Stimulated activated CD8-positive, alpha-beta memory T cell treated with anti-CD3 and anti-CD28 coated beads, Interleukin-4, amount 100 ng/mL, for 1 hour (primary cell): ENCODE measurements at regions not wholly inside any gene's neighbourhood (a gene's known extent, or its start where the extent isn't known, plus 50 kb on each side); places are given as distances from the start of the nearest gene placed in this dataset.
A peak's percentile ranks its signal among the peaks of the same experiment; 100 is the strongest.

ENCODE experiments used
- DNase-seq, 2 donors: peaks; one replicate each; pipeline ENCODE4 v3.0.0-alpha.2; 2020; ENCODE audit warnings: low read depth in 2 of 2, low spot score in 1 of 2

DNA sequence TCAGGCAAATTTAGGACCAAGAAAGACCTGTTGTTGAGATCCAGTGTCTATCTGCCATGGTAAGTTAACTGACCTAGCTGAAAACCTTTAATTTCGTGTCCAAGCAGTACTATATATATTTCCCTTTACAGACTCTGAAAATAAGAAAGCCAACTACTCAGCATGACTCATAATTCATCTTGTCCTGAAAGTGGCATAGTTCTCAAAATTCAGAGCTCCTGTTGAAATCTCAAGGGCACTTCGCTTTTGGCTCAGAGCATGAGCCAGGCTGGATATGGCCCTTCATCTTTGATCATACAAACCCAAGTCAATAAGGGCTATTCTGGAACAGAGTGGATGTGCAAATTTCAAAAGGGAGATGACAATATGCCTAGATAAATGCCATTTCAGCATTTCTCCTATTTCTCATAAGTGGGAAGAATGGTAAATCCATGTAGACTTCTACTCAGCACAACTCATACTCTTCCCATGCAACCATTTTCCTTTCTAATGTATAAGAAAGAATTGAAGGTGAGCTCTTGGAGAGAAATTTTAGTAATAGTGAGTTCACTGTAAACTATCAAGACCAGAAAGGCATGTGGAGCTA is 567.9 kb upstream of the DAB2 start:
- no peak for DNase-seq

DNA sequence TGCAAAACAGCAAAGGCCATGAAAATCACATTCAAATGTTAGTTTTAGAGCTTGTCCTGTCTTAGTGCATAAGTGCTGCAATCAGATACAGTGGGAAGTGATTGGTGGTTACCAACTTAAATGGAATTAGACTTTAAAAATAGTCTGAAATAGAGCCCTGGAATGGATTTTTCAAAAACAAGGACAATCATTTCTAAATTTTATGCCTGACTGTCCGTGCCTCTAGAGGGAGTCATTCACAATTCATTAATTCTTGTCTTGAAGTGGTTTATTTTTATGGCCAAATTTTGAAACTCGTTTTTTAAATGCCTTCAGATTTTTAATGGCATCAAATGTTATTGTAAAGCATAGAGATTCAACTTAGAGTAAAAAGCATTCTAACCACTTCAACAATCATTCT is 561.8 kb upstream of the DAB2 start:
- DNase-seq: no peak

DNA sequence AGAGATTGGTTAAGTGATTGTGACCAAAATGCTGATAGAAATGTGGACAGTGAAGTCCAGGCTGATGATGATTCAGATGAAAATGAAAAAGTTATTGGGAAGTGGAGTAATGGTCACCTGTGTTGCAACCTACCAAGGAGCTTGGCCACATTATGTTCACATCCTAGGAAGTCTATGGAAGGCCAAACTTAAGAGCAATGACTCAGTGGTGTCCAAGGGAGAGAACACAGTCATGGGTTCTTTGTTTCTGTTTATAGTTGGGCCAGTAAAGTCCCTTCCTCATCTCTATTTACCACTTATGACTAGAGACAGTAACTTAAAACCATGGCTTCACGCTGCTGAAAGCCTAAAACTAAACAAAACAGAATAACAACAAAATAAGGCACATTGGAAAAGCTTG is 555.3 kb upstream of the DAB2 start:
- DNase-seq: no peak

DNA sequence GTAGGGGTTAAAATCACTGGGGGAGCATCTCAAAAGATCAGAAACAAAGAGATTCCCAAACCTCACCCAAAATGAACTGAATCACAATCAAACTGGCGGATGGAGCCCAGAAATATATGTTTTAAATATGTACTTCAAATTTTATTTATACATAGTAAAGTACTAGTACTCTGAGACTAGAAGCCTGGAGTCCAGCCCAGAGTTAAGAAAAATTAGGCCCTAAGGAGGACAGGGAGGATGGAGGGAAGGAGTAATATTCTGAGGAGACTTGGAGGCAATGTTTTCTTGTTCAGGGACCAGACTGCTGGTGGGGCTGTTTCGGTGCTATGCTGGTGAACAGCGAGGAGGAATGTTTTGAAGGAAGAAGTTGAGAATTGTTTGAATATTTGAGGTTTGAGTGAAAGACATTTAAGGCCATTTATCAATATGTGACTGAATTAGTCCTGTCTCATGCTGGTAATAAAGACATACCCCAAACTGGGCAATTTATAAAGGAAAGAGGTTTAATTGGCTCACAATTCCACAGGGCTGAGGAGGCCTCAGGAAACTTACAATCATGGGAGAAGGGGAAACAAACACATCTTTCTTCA is 552.4 kb upstream of the DAB2 start:
- no peak for DNase-seq

DNA sequence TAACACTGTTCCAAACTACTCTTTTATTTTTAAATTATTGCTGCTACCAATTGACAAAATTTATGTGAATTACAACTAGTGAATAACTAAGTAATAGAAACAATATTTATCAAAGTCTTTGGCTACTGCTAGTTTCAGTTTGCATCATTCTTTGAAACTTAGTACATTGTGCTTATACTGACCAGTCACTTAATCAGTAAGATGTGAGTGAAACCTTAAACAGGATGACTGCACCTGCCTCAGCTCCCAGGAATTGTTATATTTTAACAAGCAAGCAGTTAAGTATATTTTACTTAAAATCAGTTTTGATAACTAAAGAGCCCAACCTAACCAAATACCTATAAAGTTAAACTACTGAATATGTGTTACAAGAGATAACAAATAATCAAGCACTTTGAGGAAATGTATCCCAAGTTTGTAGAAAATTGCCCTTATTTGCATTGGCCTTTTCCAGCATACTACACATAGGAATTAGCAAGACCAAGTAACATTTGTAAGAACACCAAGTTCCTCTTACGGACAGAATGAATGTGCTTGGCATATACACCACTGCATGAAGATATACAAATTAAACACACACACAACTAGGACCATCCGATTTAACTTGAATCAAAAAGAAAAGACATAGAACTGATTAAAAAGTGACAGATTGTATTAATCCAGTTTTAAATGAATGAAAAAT is 545.5 kb upstream of the DAB2 start:
- DNase-seq: no peak

DNA sequence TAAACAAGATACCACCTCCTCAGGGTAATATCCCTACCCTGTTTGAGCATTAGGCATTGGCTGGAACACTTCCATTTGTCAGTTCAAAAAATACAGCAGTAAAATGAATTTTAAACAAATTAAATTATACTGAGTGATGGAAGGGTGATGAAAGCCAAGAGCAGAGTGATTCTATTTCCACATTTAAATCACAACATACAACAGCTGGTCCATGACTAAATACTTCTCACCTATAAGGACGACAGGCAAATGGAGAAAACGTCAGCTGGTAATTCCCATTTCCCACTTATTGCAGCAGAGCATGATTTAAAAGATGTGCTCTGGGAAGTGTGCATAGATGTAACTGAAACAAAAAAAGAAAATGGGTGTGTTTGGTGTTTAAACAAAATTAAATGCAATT is 543.6 kb upstream of the DAB2 start:
- no peak for DNase-seq

DNA sequence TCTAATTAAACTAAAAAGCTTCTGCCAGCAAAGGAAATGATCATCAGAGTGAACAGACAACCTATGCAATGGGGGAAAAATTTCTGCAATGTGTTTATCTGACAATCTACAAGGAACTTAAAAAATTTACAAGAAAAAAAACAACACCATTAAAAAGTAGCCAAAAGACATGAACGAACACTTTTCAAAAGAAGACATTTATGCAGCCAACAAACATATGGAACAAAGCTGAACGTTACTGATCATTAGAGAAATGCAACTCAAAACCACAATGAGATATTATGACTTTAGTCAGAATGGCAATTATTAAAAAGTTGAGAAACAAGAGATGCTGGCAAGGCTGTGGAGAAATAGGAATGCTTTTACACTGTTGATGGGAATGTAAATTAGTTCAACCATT is 530.4 kb upstream of the DAB2 start:
- DNase-seq: no peak

DNA sequence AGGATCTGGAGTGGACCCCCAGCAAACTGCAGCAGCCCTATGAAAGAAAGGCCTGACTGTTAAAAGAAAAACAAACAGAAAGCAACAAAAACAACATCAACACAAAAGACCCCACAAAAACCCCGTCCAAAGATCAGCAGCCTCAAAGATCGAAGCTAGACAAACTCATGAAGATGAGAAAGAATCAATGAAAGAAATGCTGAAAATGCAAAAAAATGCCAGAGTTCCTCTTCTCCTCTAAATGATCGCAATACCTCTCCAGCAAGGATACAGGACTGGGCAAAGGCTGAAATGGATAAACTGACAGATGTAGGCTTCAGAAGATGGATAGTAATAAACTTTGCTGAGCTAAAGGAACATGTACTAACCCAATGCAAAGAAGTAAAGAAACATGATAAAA is 526.3 kb upstream of the DAB2 start:
- DNase-seq: no peak

DNA sequence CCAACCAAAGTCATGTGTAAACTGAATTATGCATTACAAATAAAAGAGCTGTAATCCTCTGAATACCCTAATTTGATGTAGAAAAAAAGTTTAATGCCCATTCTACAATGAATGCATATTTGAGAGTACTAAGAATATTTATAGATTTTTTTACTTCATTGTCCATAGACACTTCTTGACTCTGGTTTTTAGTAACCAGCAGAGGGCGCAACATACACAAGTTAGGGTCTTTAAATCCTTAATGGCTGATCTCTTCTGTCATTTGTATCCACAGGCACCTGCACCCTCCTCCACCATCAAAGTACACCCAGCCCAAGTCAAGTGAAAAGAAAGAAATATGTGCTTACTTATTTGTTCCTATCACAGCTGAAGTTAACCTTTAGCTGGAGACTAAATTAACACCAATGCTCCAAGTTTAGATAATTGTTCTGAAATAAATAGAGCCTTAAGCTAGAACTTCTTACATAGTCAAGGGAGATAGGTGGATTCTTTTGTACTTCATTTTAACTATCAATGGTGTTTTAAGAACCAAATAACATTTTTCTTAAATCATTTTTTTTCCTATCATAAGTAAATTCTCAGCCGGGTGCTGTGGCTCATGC is 524.2 kb upstream of the DAB2 start:
- DNase-seq: peak; percentile 15 to 40

DNA sequence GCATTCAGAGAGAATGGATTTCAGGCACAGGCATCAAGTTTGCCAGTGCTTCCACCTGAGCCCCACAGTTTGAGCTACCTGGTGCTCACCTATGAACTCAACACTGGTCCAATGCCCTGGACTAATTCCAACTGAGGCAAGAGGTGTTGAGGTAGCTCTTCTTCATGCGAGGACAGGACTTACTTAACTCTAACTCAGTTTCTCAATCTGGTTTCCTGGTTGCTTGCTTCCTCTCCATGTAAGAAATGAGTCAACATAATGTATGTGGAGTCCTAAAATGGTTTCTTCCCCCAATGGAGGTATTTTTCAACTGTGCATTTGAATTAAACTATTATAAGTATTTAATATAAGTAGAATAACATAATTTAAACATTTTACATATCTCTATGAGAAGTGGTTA is 523.6 kb upstream of the DAB2 start:
- no peak for DNase-seq

DNA sequence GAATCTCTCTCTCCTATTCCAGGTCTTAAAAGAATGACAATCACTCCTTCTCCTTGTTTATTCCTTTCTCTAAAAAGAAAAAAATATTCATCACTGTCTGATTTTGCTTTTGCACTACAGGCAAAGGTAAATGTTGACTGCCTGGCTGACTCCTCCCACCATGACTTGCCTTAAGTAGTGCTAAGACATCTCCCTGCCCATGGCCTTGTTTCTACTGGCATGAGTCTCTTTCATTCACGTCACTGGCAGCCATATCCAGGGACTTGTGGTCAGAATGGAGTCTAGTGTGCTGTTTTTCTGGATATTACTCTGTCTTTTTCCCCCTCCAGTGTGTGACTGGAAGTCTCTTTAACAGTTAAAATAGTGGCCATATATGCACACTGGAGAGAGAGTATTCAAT is 522.9 kb upstream of the DAB2 start:
- no peak for DNase-seq

DNA sequence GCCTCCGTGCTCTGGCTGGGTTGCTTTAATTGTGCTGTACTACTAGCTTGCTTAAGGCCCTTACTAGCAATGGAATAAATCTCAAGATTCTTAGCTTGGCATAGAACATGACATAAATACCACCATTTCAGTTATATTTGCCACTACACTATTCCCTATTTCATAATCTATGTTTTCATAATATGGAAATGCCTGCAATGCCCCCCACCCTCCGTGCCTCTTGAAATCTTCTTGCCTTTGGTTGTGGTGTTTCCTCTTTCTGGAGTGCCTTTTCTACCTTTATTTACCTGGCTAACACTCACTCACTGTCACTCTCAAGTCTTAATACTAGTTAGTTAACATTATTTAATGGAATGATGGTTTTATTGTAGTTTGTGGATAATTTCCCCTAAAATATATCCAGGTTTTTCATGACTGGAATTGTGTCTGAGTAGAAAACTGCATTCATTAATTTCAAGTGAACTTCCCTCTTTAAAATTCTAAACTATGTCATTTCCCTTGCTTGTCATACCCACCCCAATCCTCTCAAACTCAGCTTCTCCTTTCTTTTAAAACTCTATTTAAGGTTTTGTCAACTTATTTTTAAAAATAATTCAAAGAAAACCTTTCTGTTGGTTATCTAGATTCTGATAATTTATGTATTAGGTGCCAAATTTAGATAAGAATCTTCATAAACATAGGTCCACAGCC is 521.7 kb upstream of the DAB2 start:
- no peak for DNase-seq

DNA sequence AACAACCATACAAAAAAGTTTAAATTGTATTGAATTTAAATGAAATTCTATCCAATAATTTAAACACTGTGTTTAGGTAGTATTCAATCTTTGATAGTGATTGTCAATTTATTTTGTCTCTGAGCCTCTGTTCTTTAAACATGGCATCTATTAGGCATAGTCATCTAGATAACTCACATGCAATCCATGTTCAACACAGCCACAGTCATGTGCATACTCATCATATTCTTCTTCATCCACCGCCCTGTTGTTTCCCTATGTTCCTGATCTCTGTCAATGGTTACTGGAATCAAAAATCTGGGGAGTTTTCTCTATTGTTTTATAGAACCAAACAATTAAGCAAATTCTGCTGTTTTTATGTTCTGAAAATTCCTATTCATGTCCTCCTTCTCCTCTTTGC is 521.1 kb upstream of the DAB2 start:
- no peak for DNase-seq

DNA sequence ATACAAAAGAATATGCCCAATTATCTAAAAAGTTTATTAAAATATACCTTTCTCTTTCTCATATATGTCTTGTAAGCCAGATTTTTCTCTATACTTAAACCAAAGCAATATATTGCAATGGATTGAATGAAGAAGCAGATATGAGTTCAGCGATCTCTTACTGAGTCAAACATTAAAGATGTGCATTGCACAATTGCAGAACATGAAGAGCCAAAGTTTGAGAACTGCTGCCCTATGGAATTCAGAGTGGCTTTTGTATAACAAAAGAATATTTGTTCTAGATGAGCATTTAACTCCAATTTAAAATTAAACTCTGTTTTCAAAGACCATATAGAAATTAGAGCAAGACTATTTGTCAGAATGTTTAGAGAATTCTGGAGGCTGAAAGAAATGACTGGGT is 519.0 kb upstream of the DAB2 start:
- DNase-seq: no peak

DNA sequence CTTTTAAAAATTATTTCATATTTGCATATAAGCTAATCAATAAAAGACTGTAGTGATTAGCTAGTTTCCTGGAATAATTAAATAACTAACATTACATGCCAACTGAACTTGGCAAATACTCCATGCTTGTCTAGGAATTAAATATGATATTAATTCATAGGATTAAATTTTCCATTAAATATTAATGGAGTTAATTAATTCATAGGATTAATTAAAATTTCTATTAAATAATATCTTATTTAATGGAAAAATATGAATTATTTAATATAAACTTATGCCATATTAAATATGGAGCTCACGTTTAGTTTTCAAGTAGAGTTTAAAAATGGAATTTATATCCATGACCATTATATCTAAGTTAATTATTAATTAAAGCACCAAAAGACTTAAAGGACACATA is 517.8 kb upstream of the DAB2 start:
- no peak for DNase-seq

DNA sequence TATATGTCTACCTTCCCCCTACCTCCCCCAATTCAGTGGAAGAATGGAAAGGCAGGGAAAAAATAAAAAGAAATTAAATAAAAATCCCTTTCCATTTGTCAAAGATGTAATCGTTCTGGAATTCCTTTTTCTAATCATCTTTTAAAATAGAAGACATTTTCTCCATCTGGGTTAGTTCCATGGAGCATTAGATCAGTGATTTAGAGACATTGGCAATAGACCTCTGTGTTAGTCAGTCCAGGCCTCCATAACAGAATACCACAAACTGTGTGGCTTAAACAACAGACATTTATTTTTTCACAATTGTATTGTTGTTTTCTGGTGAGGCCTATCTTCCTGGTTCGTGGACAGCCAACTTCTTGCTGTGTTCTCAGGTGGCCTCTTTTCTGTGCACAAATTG is 516.6 kb upstream of the DAB2 start:
- DNase-seq: no peak

DNA sequence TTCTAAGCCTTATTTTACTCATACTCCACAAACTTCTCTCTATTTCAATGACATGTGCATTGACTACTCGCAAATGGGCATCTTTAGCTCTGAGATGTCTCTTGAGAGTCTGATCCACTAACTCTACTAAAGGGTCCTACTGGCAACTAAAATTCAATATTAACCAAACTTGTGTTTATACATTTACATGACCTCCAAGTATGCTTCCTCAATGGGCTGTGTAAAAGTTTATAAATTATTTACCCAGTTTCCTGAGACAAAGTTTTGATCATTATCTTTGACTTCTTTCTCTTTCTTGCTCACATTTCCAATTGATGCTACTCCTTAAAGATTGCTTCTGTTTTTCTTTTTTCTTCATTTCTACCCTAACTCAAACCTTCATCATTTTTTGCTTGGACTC is 510.1 kb upstream of the DAB2 start:
- no peak for DNase-seq

DNA sequence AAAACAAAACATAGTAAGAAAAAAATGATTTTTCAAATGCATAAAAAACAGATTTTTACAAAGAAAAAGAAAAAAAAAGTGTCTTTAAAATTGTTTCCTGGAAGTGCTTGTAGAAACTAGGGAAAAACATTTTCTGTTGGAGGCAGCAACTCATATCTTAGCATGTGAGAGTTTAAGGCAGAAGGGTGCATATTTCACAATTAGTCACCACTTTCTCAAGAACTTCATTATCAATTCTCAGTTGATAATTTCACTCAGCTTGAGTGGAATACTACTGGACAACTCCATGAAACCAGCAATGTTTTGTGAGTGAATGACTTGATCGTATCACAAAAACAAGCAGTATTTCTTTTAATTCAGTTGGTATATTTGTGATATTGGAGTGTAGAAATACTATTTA is 508.3 kb upstream of the DAB2 start:
- no peak for DNase-seq

DNA sequence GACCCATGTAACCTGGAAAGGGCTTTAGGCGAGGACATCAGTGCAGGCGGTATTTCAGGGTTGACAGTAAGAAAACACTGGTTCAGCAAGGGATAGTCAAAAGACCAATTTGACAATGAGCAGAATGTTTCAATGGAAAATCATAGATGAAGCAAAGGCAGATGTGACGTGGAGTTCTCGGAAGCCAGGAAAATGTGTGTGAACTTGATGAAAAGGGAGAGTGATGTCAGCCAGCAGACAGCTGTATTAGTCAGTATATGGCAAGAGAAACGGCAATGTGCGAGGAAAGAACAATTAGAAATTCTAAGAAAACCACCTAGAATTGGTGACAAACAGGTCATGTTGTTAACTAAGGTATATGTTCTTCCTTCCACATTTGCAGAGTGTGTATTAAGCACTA is 503.9 kb upstream of the DAB2 start:
- no peak for DNase-seq

DNA sequence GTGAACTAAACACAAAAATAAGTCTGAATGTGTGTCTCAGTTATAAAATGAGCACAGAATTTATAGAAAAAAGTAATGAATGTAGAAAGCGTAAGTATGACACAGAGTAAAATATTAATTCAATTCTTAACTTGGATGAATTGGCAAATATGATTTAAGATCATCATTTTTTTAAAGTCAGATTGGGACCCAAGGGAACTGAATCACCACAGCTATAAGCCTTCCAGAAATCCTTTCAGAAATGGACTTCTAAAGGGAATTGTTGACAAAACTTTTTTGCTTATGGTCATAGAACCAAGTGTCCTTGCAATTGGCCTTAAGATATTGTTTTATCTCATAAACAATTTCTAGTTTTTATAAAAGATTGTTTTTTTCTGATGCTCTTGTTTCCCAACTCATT is 495.1 kb upstream of the DAB2 start:
- DNase-seq: no peak

DNA sequence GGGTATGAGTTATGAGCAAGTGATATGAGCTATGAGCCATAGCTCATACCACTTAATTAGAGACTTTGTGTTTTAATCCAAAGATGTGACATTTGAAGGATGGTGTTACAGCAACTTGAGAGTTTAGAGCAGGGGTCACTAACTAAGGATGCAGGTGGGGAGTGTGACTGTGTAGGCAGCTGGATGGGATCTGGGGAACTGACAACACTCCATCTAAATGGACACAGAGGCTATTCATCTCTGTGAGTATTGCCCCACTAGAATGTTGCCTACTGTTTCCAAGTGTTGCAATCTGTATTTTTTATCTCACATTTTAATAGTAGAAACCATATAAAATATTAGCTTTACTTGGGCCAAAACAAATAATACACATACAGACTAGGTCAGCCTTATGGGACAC is 488.1 kb upstream of the DAB2 start:
- DNase-seq: no peak
